DMS53 treated with DMSO at 0.1 percent for 48 hours (cell line): ENCODE measurements at regions not wholly inside any gene's neighbourhood (a gene's known extent, or its start where the extent isn't known, plus 50 kb on each side); places are given as distances from the start of the nearest gene placed in this dataset.

Experiments
- DNase-seq: peaks from one replicate; lab custom pipeline; 2025; ENCODE audit not compliant: unreplicated experiment; lab: John Stamatoyannopoulos, UW

GRCh38 chr2:185891403-185891802 is 152.8 kb downstream of the FSIP2 start:
- no peak for DNase-seq

- no peak for DNase-seq
Observed at GRCh38 chr2:185891804-185892411, 153.3 kb downstream of the FSIP2 start.

GRCh38 chr2:185892484-185892883 is 153.9 kb downstream of the FSIP2 start:
- no peak for DNase-seq

- DNase-seq, result no peak
Observed at GRCh38 chr2:185894223-185894622, 155.6 kb downstream of the FSIP2 start.

- peak; percentile 18 for DNase-seq
Observed at GRCh38 chr2:185895828-185896693, 157.5 kb downstream of the FSIP2 start.

- DNase-seq, result no peak
Observed at GRCh38 chr2:185899366-185899765, 160.8 kb downstream of the FSIP2 start.

- DNase-seq, result no peak
Observed at GRCh38 chr2:185919155-185919554, 180.6 kb downstream of the FSIP2 start.

GRCh38 chr2:185921048-185921756 is 182.6 kb downstream of the FSIP2 start:
- DNase-seq, result no peak

GRCh38 chr2:185934232-185934631 is 195.6 kb downstream of the FSIP2 start:
- DNase-seq, result no peak

GRCh38 chr2:185939858-185940257 is 201.3 kb downstream of the FSIP2 start:
- DNase-seq, result no peak

GRCh38 chr2:185942855-185943254 is 204.3 kb downstream of the FSIP2 start:
- no peak for DNase-seq

- DNase-seq, result no peak
Observed at GRCh38 chr2:185947722-185948121, 209.1 kb downstream of the FSIP2 start.

- DNase-seq, result no peak
Observed at GRCh38 chr2:185952100-185952499, 213.5 kb downstream of the FSIP2 start.

GRCh38 chr2:185954389-185954788 is 215.8 kb downstream of the FSIP2 start:
- no peak for DNase-seq

- no peak for DNase-seq
Observed at GRCh38 chr2:185955050-185955449, 216.4 kb downstream of the FSIP2 start.

- peak; percentile 30 for DNase-seq
Observed at GRCh38 chr2:185967335-185967734, 228.7 kb downstream of the FSIP2 start.

- DNase-seq, result no peak
Observed at GRCh38 chr2:185970148-185970852, 231.7 kb downstream of the FSIP2 start.

GRCh38 chr2:185978634-185979407 is 240.2 kb downstream of the FSIP2 start:
- DNase-seq, result no peak

GRCh38 chr2:185979546-185980071 is 241.0 kb downstream of the FSIP2 start:
- no peak for DNase-seq

GRCh38 chr2:185980944-185981343 is 242.3 kb downstream of the FSIP2 start:
- DNase-seq, result no peak
